ENCODE measurements at regions not wholly inside any gene's neighbourhood (a gene's known extent, or its start where the extent isn't known, plus 50 kb on each side); places are given as distances from the start of the nearest gene placed in this dataset.

- no peak overlapping the region for H3K27ac ChIP-seq
- no peaks in the 10 kb centered on the region for H3K27me3 ChIP-seq
- H3F3A ChIP-seq (ENCODE audit: low read depth) = no peaks in the 10 kb centered on the region
- H2AFZ ChIP-seq (replicated peaks) = no peak overlapping the region
- TF ChIP-seq EZH2phosphoT487 (IDR thresholded peaks at IDR 0.05) (no peak), CTCF (IDR thresholded peaks at IDR 0.05) (no peak), EZH2 (IDR thresholded peaks at IDR 0.05) (no peak)
- H3K4me3 ChIP-seq = no peak overlapping the region
- H3K9me3 Mint-ChIP-seq = peaks cover 10% of the 10 kb centered on the region
- no peak overlapping the region for H3K27ac Mint-ChIP-seq
- H3K4me3 Mint-ChIP-seq = no peak overlapping the region
- no peak for DNase-seq (ENCODE audit: low spot score)
- H3K4me1 Mint-ChIP-seq = no peaks in the 10 kb centered on the region
- H3K4me1 ChIP-seq = no peaks in the 10 kb centered on the region
- peaks cover 7% of the 10 kb centered on the region for H3K9me3 ChIP-seq (ENCODE audit: low read depth)
- H3K27me3 Mint-ChIP-seq (ENCODE audit: insufficient read depth, low read depth) = peaks cover 2% of the 10 kb centered on the region
- no peak overlapping the region for H3K9ac ChIP-seq
- no peaks in the 10 kb centered on the region for H3K79me2 ChIP-seq (ENCODE audit: low read depth)
- no peaks in the 10 kb centered on the region for H3K36me3 Mint-ChIP-seq
- H4K20me1 ChIP-seq (ENCODE audit: low read depth) = no peaks in the 10 kb centered on the region
- no peaks in the 10 kb centered on the region for H3K36me3 ChIP-seq
- no peak overlapping the region for H3K4me2 ChIP-seq
Observed at GRCh38 chr14:62431496-62431895, 613.8 kb downstream of the KCNH5 start.

GRCh38 chr14:62432955-62433354, 612.3 kb downstream of the KCNH5 start:
- Mint-ChIP-seq H3K27me3 (ENCODE audit: insufficient read depth, low read depth) (peaks cover 2% of the 10 kb centered on the region), H3K27ac (no peak overlapping the region), H3K4me3 (no peak overlapping the region), H3K4me1 (no peaks in the 10 kb centered on the region), H3K9me3 (peaks cover 10% of the 10 kb centered on the region), H3K36me3 (no peaks in the 10 kb centered on the region)
- Histone ChIP-seq H3K36me3 (peaks cover 6% of the 10 kb centered on the region), H4K20me1 (ENCODE audit: low read depth) (no peaks in the 10 kb centered on the region), H3K9ac (no peak overlapping the region), H3K27ac (no peak overlapping the region), H2AFZ (replicated peaks) (no peak overlapping the region), H3K4me2 (no peak overlapping the region), H3K4me3 (no peak overlapping the region), H3F3A (ENCODE audit: low read depth) (no peaks in the 10 kb centered on the region), H3K79me2 (ENCODE audit: low read depth) (no peaks in the 10 kb centered on the region), H3K27me3 (no peaks in the 10 kb centered on the region), H3K9me3 (ENCODE audit: low read depth) (peaks cover 7% of the 10 kb centered on the region), H3K4me1 (no peaks in the 10 kb centered on the region)
- TF ChIP-seq EZH2 (IDR thresholded peaks at IDR 0.05) (no peak), CTCF (IDR thresholded peaks at IDR 0.05) (no peak), EZH2phosphoT487 (IDR thresholded peaks at IDR 0.05) (no peak)
- no peak for DNase-seq (ENCODE audit: low spot score)

- peaks cover 21% of the 10 kb centered on the region for H3K9me3 Mint-ChIP-seq
Observed at GRCh38 chr14:62436261-62436660, 609.0 kb downstream of the KCNH5 start.

More at GRCh38 chr14:62436261-62436660, 609.0 kb downstream of the KCNH5 start:
- Histone ChIP-seq H3K4me3 (no peak overlapping the region), H3K36me3 (peaks cover 13% of the 10 kb centered on the region), H3F3A (ENCODE audit: low read depth) (no peaks in the 10 kb centered on the region), H3K9me3 (ENCODE audit: low read depth) (peaks cover 12% of the 10 kb centered on the region), H3K79me2 (ENCODE audit: low read depth) (no peaks in the 10 kb centered on the region), H3K27ac (no peak overlapping the region), H4K20me1 (ENCODE audit: low read depth) (no peaks in the 10 kb centered on the region), H2AFZ (replicated peaks) (no peak overlapping the region), H3K27me3 (no peaks in the 10 kb centered on the region), H3K4me2 (no peak overlapping the region), H3K9ac (no peak overlapping the region), H3K4me1 (no peaks in the 10 kb centered on the region)
- no peak for DNase-seq (ENCODE audit: low spot score)
- Mint-ChIP-seq H3K27me3 (ENCODE audit: insufficient read depth, low read depth) (peaks cover 2% of the 10 kb centered on the region), H3K36me3 (no peaks in the 10 kb centered on the region), H3K4me3 (no peak overlapping the region), H3K27ac (no peak overlapping the region), H3K4me1 (no peaks in the 10 kb centered on the region)
- TF ChIP-seq CTCF (IDR thresholded peaks at IDR 0.05) = no peak
- no peak for TF ChIP-seq EZH2 (IDR thresholded peaks at IDR 0.05)
- TF ChIP-seq EZH2phosphoT487 (IDR thresholded peaks at IDR 0.05) = no peak

Data from neural progenitor cell (in vitro differentiated cells).